ENCODE measurements at regions not wholly inside any gene's neighbourhood (a gene's known extent, or its start where the extent isn't known, plus 50 kb on each side); places are given as distances from the start of the nearest gene placed in this dataset.

- TF ChIP-seq CTCF (IDR thresholded peaks at IDR 0.05) = no peak
- Histone ChIP-seq H3K27me3 (no peaks in the 10 kb centered on the region), H3K36me3 (no peaks in the 10 kb centered on the region), H3K4me3 (no peak overlapping the region), H3K9me3 (no peaks in the 10 kb centered on the region), H3K4me1 (no peaks in the 10 kb centered on the region), H3K27ac (no peak overlapping the region)
- no peak for DNase-seq (ENCODE audit: low spot score in 2 of 2)
- intact Hi-C loops (cut with DNase I) = no loop called here
Observed at GRCh38 chr5:112112346-112112745, 306.7 kb downstream of the EPB41L4A start.

GRCh38 chr5:112109331-112110007 lies 309.6 kb downstream of the EPB41L4A start:
- intact Hi-C loops (cut with DNase I) = no loop called here
- Histone ChIP-seq H3K9me3 (no peaks in the 10 kb centered on the region), H3K27me3 (no peaks in the 10 kb centered on the region), H3K27ac (no peak overlapping the region), H3K36me3 (no peaks in the 10 kb centered on the region), H3K4me1 (no peaks in the 10 kb centered on the region), H3K4me3 (no peak overlapping the region)
- TF ChIP-seq CTCF (IDR thresholded peaks at IDR 0.05) = no peak
- DNase-seq (ENCODE audit: low spot score in 2 of 2) = no peak

GRCh38 chr5:112106878-112107277 lies 312.2 kb downstream of the EPB41L4A start:
- H3K36me3 ChIP-seq = no peaks in the 10 kb centered on the region
- no peaks in the 10 kb centered on the region for H3K4me1 ChIP-seq
- H3K27ac ChIP-seq = no peak overlapping the region
- intact Hi-C loops (cut with DNase I) = no loop called here
- no peak overlapping the region for H3K4me3 ChIP-seq
- no peak for TF ChIP-seq CTCF (IDR thresholded peaks at IDR 0.05)
- no peak for DNase-seq (ENCODE audit: low spot score in 2 of 2)
- H3K27me3 ChIP-seq = no peaks in the 10 kb centered on the region
- H3K9me3 ChIP-seq = no peaks in the 10 kb centered on the region

GRCh38 chr5:112097768-112098167 lies 321.3 kb downstream of the EPB41L4A start:
- Histone ChIP-seq H3K27ac (no peak overlapping the region), H3K4me3 (no peak overlapping the region), H3K9me3 (no peaks in the 10 kb centered on the region), H3K36me3 (no peaks in the 10 kb centered on the region), H3K27me3 (no peaks in the 10 kb centered on the region), H3K4me1 (no peaks in the 10 kb centered on the region)
- DNase-seq (ENCODE audit: low spot score in 2 of 2) = no peak
- no peak for TF ChIP-seq CTCF (IDR thresholded peaks at IDR 0.05)
- intact Hi-C loops (cut with DNase I) = no loop called here

GRCh38 chr5:112087222-112087621 lies 330.2 kb upstream of the NREP start:
- H3K27me3 ChIP-seq = no peaks in the 10 kb centered on the region
- no peaks in the 10 kb centered on the region for H3K4me1 ChIP-seq
- no peak for TF ChIP-seq CTCF (IDR thresholded peaks at IDR 0.05)
- no peak overlapping the region for H3K27ac ChIP-seq
- H3K9me3 ChIP-seq = no peaks in the 10 kb centered on the region
- no peak for DNase-seq (ENCODE audit: low spot score in 2 of 2)
- intact Hi-C loops (cut with DNase I) = no loop called here
- H3K4me3 ChIP-seq = no peak overlapping the region
- H3K36me3 ChIP-seq = no peaks in the 10 kb centered on the region

- intact Hi-C loops (cut with DNase I) = no loop called here
- TF ChIP-seq CTCF (IDR thresholded peaks at IDR 0.05) = no peak
- Histone ChIP-seq H3K4me3 (no peak overlapping the region), H3K36me3 (no peaks in the 10 kb centered on the region), H3K9me3 (no peaks in the 10 kb centered on the region), H3K27me3 (no peaks in the 10 kb centered on the region), H3K27ac (no peak overlapping the region), H3K4me1 (no peaks in the 10 kb centered on the region)
- no peak for DNase-seq (ENCODE audit: low spot score in 2 of 2)
Observed at GRCh38 chr5:112086740-112087139, 329.7 kb upstream of the NREP start.

All from ascending aorta (tissue), 2 donors.